ENCODE measurements at regions not wholly inside any gene's neighbourhood (a gene's known extent, or its start where the extent isn't known, plus 50 kb on each side); places are given as distances from the start of the nearest gene placed in this dataset.
"Not testable (repeated sequence)": the region's sequence is repeated elsewhere in the genome, so short reads cannot be mapped to it uniquely, and the experiment has no call there.

GRCh38 chr5:17400724-17401469 is 97.1 kb upstream of the TAF11L2 start:
- DNase-seq, result no peak

GRCh38 chr5:17401470-17402288 is 96.4 kb upstream of the TAF11L2 start:
- no peak for DNase-seq

- no peak for DNase-seq
Observed at GRCh38 chr5:17402289-17403121, 95.5 kb upstream of the TAF11L2 start.

- DNase-seq, result no peak
Observed at GRCh38 chr5:17403695-17404490, 94.1 kb upstream of the TAF11L2 start.

- no peak for DNase-seq
Observed at GRCh38 chr5:17405976-17406375, 92.1 kb upstream of the TAF11L2 start.

GRCh38 chr5:17406423-17406838 is 91.6 kb upstream of the TAF11L2 start:
- no peak for DNase-seq

- peak; percentile 16 for DNase-seq
Observed at GRCh38 chr5:17411436-17412402, 86.3 kb upstream of the TAF11L2 start.

- DNase-seq, result no peak
Observed at GRCh38 chr5:17412760-17413671, 85.0 kb upstream of the TAF11L2 start.

GRCh38 chr5:17413691-17414090 is 84.3 kb upstream of the TAF11L2 start:
- no peak for DNase-seq

- no peak for DNase-seq
Observed at GRCh38 chr5:17415321-17415758, 82.7 kb upstream of the TAF11L2 start.

GRCh38 chr5:17416374-17416773 is 81.7 kb upstream of the TAF11L2 start:
- not testable (repeated sequence) for DNase-seq

GRCh38 chr5:17424674-17425073 is 73.4 kb upstream of the TAF11L2 start:
- DNase-seq, result no peak

GRCh38 chr5:17425385-17426070 is 72.5 kb upstream of the TAF11L2 start:
- DNase-seq, result no peak

GRCh38 chr5:17426104-17426749 is 71.8 kb upstream of the TAF11L2 start:
- no peak for DNase-seq

GRCh38 chr5:17428176-17428800 is 69.7 kb upstream of the TAF11L2 start:
- no peak for DNase-seq

GRCh38 chr5:17429353-17429752 is 68.7 kb upstream of the TAF11L2 start:
- no peak for DNase-seq

GRCh38 chr5:17430241-17430640 is 67.8 kb upstream of the TAF11L2 start:
- no peak for DNase-seq

Data from muscle of arm (tissue), 1 donor.